K562 (cell line): ENCODE measurements at regions not wholly inside any gene's neighbourhood (a gene's known extent, or its start where the extent isn't known, plus 50 kb on each side); places are given as distances from the start of the nearest gene placed in this dataset.

Experiments used
- ATAC-seq: fragments of 200-7000 bp; cut with Tn5 transposase; 3 replicates; pipeline ENCODE4 v1.9.1; 2020; ENCODE audit warnings: moderate library complexity
- BruUV-seq: library from RNA; stranded (reverse); fragments of 400-500 nt; replicated peaks from 2 replicates; lab custom pipeline; 2021; lab: Mats Ljungman, UMichigan
- CTCF ChIA-PET: fragments of 300-600 bp; formaldehyde crosslinking; extraction: SDS; loops from one replicate; lab custom pipeline; 2021; ENCODE audit warnings: low intra/inter-chr PET ratio; lab: Yijun Ruan, JAX
- POLR2A ChIA-PET: fragments of 300-600, 350-650 bp; sonication (Branson Sonifier 250); formaldehyde crosslinking; extraction: SDS; loops from one replicate; lab custom pipeline; 2021; ENCODE audit warnings: antibody characterized with exemption, inconsistent platforms; lab: Yijun Ruan, JAX
- DNase-seq, 4 experiments: peaks; one replicate each; pipeline versions ENCODE4 v3.0.0 to v3.0.0-alpha.2; 2011 to 2018; ENCODE audit warnings: low spot score in 3 of 4, mixed read lengths in 3 of 4; ENCODE audit errors: extremely low read depth in 1 of 4
- FAIRE-seq: peaks from 2 replicates; lab custom pipeline; 2011; peaks lifted over from hg19 to GRCh38; lab: Jason Lieb, UNC
- H2AFZ ChIP-seq: 2 replicates; pipeline ENCODE4 v1.6.0; 2011; ENCODE audit warnings: low read depth, low read length, control low read depth, inconsistent platforms
- H3K27ac ChIP-seq: fragments of 200-600 bp; 3 replicates; pipeline ENCODE4 v1.8.0; 2011; ENCODE audit warnings: low read depth, mild to moderate bottlenecking, control low read depth, inconsistent platforms, low read length, moderate library complexity, mixed read lengths; ENCODE audit errors: extremely low read depth
- H3K27me3 ChIP-seq, 2 experiments: fragments of 300-600 bp in 1 of 2; 2 replicates in 1 of 2; 3 replicates in 1 of 2; pipeline versions ENCODE4 v1.6.0 to v1.8.0; 2011; ENCODE audit warnings: inconsistent platforms in 2 of 2, low read length in 2 of 2, mild to moderate bottlenecking in 1 of 2, mixed read lengths in 1 of 2, moderate library complexity in 1 of 2; ENCODE audit not compliant: control insufficient read depth in 2 of 2, insufficient read depth in 2 of 2
- H3K36me3 ChIP-seq: fragments of 300-600 bp; 3 replicates; pipeline ENCODE4 v1.8.0; 2011; ENCODE audit warnings: mild to moderate bottlenecking, low read length, inconsistent platforms; ENCODE audit not compliant: control insufficient read depth, insufficient read depth
- H3K4me1 ChIP-seq, 2 experiments: fragments of 200-600 bp in 1 of 2; replicated peaks in 1 of 2; 2 replicates in 1 of 2; 3 replicates in 1 of 2; pipeline versions ENCODE4 v1.5.1 to v1.8.0; 2011; ENCODE audit warnings: inconsistent platforms in 2 of 2, low read length in 2 of 2, mild to moderate bottlenecking in 1 of 2, mixed read lengths in 1 of 2, moderate library complexity in 1 of 2; ENCODE audit not compliant: control insufficient read depth in 2 of 2, insufficient read depth in 2 of 2
- H3K4me2 ChIP-seq: 2 replicates; pipeline ENCODE4 v1.6.1; 2011; ENCODE audit warnings: low read length, control low read depth, inconsistent platforms, mixed read lengths; ENCODE audit not compliant: insufficient read depth
- H3K4me3 ChIP-seq: fragments of 200-600 bp; sonication (generic), shearing (Covaris generic); 2 replicates; pipeline ENCODE4 v1.5.1; 2016; ENCODE audit warnings: control low read depth, inconsistent platforms
- H3K79me2 ChIP-seq: fragments of 200-600 bp; 3 replicates; pipeline ENCODE4 v1.8.0; 2011; ENCODE audit warnings: low read length, inconsistent platforms; ENCODE audit not compliant: control insufficient read depth, insufficient read depth
- H3K9ac ChIP-seq, 2 experiments: 2 replicates each; pipeline versions ENCODE4 v1.6.0 to v1.6.1; 2011; ENCODE audit warnings: low read depth in 2 of 2, low read length in 2 of 2, control low read depth in 1 of 2, inconsistent platforms in 1 of 2, mild to moderate bottlenecking in 1 of 2, mixed read lengths in 1 of 2; ENCODE audit not compliant: insufficient read depth in 1 of 2
- H3K9me1 ChIP-seq: one replicate; pipeline ENCODE4 v1.6.0; 2011; ENCODE audit warnings: inconsistent platforms, mild to moderate bottlenecking, low read length, moderate library complexity; ENCODE audit not compliant: control insufficient read depth, insufficient read depth
- H3K9me3 ChIP-seq: replicated peaks from 2 replicates; pipeline ENCODE4 v1.5.1; 2011; ENCODE audit warnings: low read depth, low read length, inconsistent platforms; ENCODE audit not compliant: control insufficient read depth, insufficient read depth
- H4K20me1 ChIP-seq: replicated peaks from 2 replicates; pipeline ENCODE4 v1.6.1; 2011; ENCODE audit warnings: low read length, inconsistent platforms, mixed read lengths; ENCODE audit not compliant: control insufficient read depth, insufficient read depth
- HCFC1 ChIP-seq: IDR thresholded peaks from 2 replicates; pipeline ENCODE4 v1.6.1; 2012; ENCODE audit warnings: low read depth, low read length, improper control_type of control experiment
- PHF8 ChIP-seq: fragments of 200-600 bp; sonication (generic); IDR thresholded peaks from 2 replicates; pipeline ENCODE4 v1.6.1; 2012; ENCODE audit warnings: mixed run types, mild to moderate bottlenecking, inconsistent platforms, low read length, moderate library complexity, borderline replicate concordance
- TAL1 ChIP-seq: fragments of 450-650 bp; IDR thresholded peaks from 2 replicates; pipeline ENCODE4 v1.6.1; 2016; ENCODE audit warnings: mild to moderate bottlenecking
- ZMIZ1 ChIP-seq, 2 experiments: fragments of 150-350 bp in 1 of 2; IDR thresholded peaks; 2 replicates each; pipeline ENCODE4 v1.6.1; 2012 to 2016; ENCODE audit warnings: low read depth in 2 of 2, low read length in 2 of 2, mild to moderate bottlenecking in 1 of 2, moderate library complexity in 1 of 2
- ZNF217 ChIP-seq: sonication (generic); formaldehyde crosslinking; IDR thresholded peaks from 2 replicates; pipeline ENCODE4 v1.8.0; 2022; ENCODE audit warnings: mild to moderate bottlenecking, missing genetic modification reagents
- ZNF280B ChIP-seq: fragments of 250-450 bp; sonication (Bioruptor Pico); IDR thresholded peaks from 2 replicates; pipeline ENCODE4 v1.5.1; 2021; ENCODE audit warnings: mild to moderate bottlenecking
- ZNF609 ChIP-seq: sonication (generic); formaldehyde crosslinking; IDR thresholded peaks from 2 replicates; pipeline ENCODE4 v1.8.1; 2023; ENCODE audit warnings: missing genetic modification reagents, mild to moderate bottlenecking, borderline replicate concordance
- WGBS: fragments of 100-300 bp; shearing (Covaris generic); methylation state at CpG from one replicate; pipeline ENCODE4 v1.1.6; 2016; ENCODE audit warnings: low coverage, mixed read lengths; ENCODE audit not compliant: insufficient coverage; ENCODE audit errors: missing lambda C conversion rate; 5-methylcytosine and 5-hydroxymethylcytosine counted together
- in situ Hi-C: fragments of 300-500 bp; cut with MboI; formaldehyde crosslinking; loops from 4 replicates; pipeline ENCODE4 v1.15.0; 2018; ENCODE audit warnings: inconsistent platforms, mixed read lengths
- intact Hi-C: fragments of 100-400 bp; cut with micrococcal nuclease; formaldehyde crosslinking; loops from 2 replicates; pipeline ENCODE4 v1.14.2; 2022

- intact Hi-C loops (no loop called here), in situ Hi-C loops (no loop called here)
- Histone ChIP-seq H4K20me1 (no peaks in the 10 kb centered on the region), H2AFZ (no peak overlapping the region), H3K27ac (no peak overlapping the region), H3K36me3 (no peaks in the 10 kb centered on the region)
- WGBS: 4% methylated on average over 4 of the region's 4 CpGs
- CTCF ChIA-PET: no interaction called here
- POLR2A ChIA-PET: no interaction called here
- ATAC-seq (no peak), DNase-seq (no peak)
- TF ChIP-seq ZNF217 (CRISPR knock-in tag): no peak
- no peak for TF ChIP-seq HCFC1
- TF ChIP-seq ZNF280B (CRISPR knock-in tag): no peak
- TF ChIP-seq ZNF609 (CRISPR knock-in tag): no peak
- no peak for TF ChIP-seq PHF8
- TF ChIP-seq ZMIZ1 (IDR thresholded peaks at IDR 0.05; ENCODE audit: low read depth in 2 of 2, low read length in 2 of 2): no peak
- TF ChIP-seq TAL1: no peak
- TF ChIP-seq, all 486 proteins: peak for 0
- no peaks in the 10 kb centered on the region for H3K4me1 ChIP-seq
- FAIRE-seq: no peak
- H3K4me2 ChIP-seq: no peak overlapping the region
- no peaks in the 10 kb centered on the region for H3K27me3 ChIP-seq
- BruUV-seq: no TSS peak
- H3K79me2 ChIP-seq: no peaks in the 10 kb centered on the region
- H3K4me3 ChIP-seq: no peak overlapping the region
- no peak overlapping the region for H3K9ac ChIP-seq
- no peaks in the 10 kb centered on the region for H3K9me3 ChIP-seq
- H3K9me1 ChIP-seq: no peaks in the 10 kb centered on the region
Measured at GRCh38 chr16:65181071-65181561, 59.3 kb upstream of the CDH11 start.
